ENCODE measurements at regions not wholly inside any gene's neighbourhood (a gene's known extent, or its start where the extent isn't known, plus 50 kb on each side); places are given as distances from the start of the nearest gene placed in this dataset.

- Histone ChIP-seq H3K36me3 (ENCODE audit: control insufficient read depth, insufficient read depth, low read length) (no peaks in the 10 kb centered on the region), H3K4me2 (ENCODE audit: low read depth, low read length) (no peak overlapping the region), H3K18ac (ENCODE audit: low read depth, low read length) (no peak overlapping the region), H3K14ac (replicated peaks; ENCODE audit: low read depth, low read length) (no peak overlapping the region), H2AFZ (replicated peaks; ENCODE audit: low read length, poor library complexity) (no peak overlapping the region), H3K27ac (ENCODE audit: insufficient read depth, low read length) (no peak overlapping the region), H3K56ac (ENCODE audit: extremely low read depth, insufficient read depth, low read length) (no peak overlapping the region), H3K27me3 (ENCODE audit: control insufficient read depth, insufficient read depth, low read length) (no peaks in the 10 kb centered on the region), H2BK120ac (ENCODE audit: low read depth, low read length) (no peak overlapping the region), H3K9ac (ENCODE audit: low read depth, low read length) (no peak overlapping the region), H2BK5ac (ENCODE audit: low read depth, low read length, poor library complexity, severe bottlenecking) (no peak overlapping the region), H2AK9ac (replicated peaks; ENCODE audit: low read depth, low read length, poor library complexity) (no peak overlapping the region), H3K4me3 (ENCODE audit: insufficient read depth, low read depth, low read length) (no peak overlapping the region), H4K91ac (ENCODE audit: insufficient read depth, low read depth, low read length) (no peak overlapping the region), H4K20me1 (ENCODE audit: insufficient read depth, low read length) (no peaks in the 10 kb centered on the region), H3K4me1 (ENCODE audit: control insufficient read depth, insufficient read depth, low read length) (no peaks in the 10 kb centered on the region), H2AK5ac (ENCODE audit: low read depth, low read length) (no peak overlapping the region), H3K9me3 (ENCODE audit: control insufficient read depth, insufficient read depth, low read length) (peaks cover 58% of the 10 kb centered on the region; the same call in 1 of the 2 replicates), H2BK15ac (ENCODE audit: low read depth, low read length) (no peak overlapping the region), H3K9me1 (ENCODE audit: insufficient read depth, low read length) (no peaks in the 10 kb centered on the region), H3K23ac (ENCODE audit: low read depth, low read length) (no peak overlapping the region), H4K5ac (ENCODE audit: low read depth, low read length) (no peak overlapping the region), H3K4ac (ENCODE audit: low read depth, low read length) (no peak overlapping the region), H2BK20ac (ENCODE audit: low read depth, low read length) (no peak overlapping the region), H4K8ac (ENCODE audit: low read depth in 2 of 2, low read length in 2 of 2) (no peak overlapping the region), H3K79me1 (ENCODE audit: low read depth in 1 of 2, low read length in 2 of 2) (no peaks in the 10 kb centered on the region)
- dilution Hi-C loops (cut with HindIII; ENCODE audit: low sequenced_read_pairs, unreplicated experiment) (no loop called here), in situ Hi-C loops (cut with MboI; ENCODE audit: low sequenced_read_pairs) (no loop called here), intact Hi-C loops (cut with micrococcal nuclease) (no loop called here)
- no peak for TF ChIP-seq MXI1 (IDR thresholded peaks at IDR 0.05; ENCODE audit: borderline replicate concordance, low read depth, low read length)
- no peak for TF ChIP-seq POLR2A (IDR thresholded peaks at IDR 0.05; ENCODE audit: low read depth, low read length)
- no peak for TF ChIP-seq RFX5 (IDR thresholded peaks at IDR 0.05; ENCODE audit: low read depth, low read length)
- no peak for TF ChIP-seq MAZ (IDR thresholded peaks at IDR 0.05; ENCODE audit: borderline replicate concordance, low read depth, low read length)
- no peak for TF ChIP-seq NFE2L2 (IDR thresholded peaks at IDR 0.05; ENCODE audit: low read depth, low read length)
- TF ChIP-seq FOS (IDR thresholded peaks at IDR 0.05; ENCODE audit: low read depth, low read length), result no peak
- no peak for TF ChIP-seq RCOR1 (IDR thresholded peaks at IDR 0.05; ENCODE audit: insufficient replicate concordance, low read length)
- ChIA-PET POLR2A (ENCODE audit: unreplicated experiment) (no interaction called here), CTCF (no interaction called here)
- BruUV-seq (replicated peaks), result no TSS peak
- WGBS, 2 experiments (ENCODE audit: extremely low coverage in 2 of 2, insufficient read length in 1 of 2), result 57% methylated on average over 2 of the region's 21 CpGs; no CpG with 5 or more reads in 1 of the 2 experiments
- DNase-seq, result no peak
- ATAC-seq (ENCODE audit: low read depth), result no peak
Measured at GRCh38 chr1:3999941-4000735, 100.1 kb upstream of the C1orf174 start.
